IMR-90 (cell line): ENCODE measurements at regions not wholly inside any gene's neighbourhood (a gene's known extent, or its start where the extent isn't known, plus 50 kb on each side); places are given as distances from the start of the nearest gene placed in this dataset.

ENCODE experiments used
- ATAC-seq: fragments of 200-7000 bp; cut with Tn5 transposase; 2 replicates; pipeline ENCODE4 v1.9.1; 2020; ENCODE audit warnings: low read depth, mild to moderate bottlenecking, moderate library complexity
- BruUV-seq: library from RNA; stranded (reverse); fragments of 400-500 nt; replicated peaks from 2 replicates; lab custom pipeline; 2021; lab: Mats Ljungman, UMichigan
- CTCF ChIA-PET: fragments of 300-600 bp; formaldehyde crosslinking; extraction: SDS; loops from one replicate; lab custom pipeline; 2021; ENCODE audit warnings: antibody characterized with exemption; lab: Yijun Ruan, JAX
- POLR2A ChIA-PET: fragments of 300-600 bp; sonication (Branson Sonifier 250); formaldehyde crosslinking; loops from one replicate; lab custom pipeline; 2022; ENCODE audit warnings: antibody characterized with exemption; ENCODE audit not compliant: unreplicated experiment; lab: Charles Lee
- DNase-seq: peaks from one replicate; pipeline ENCODE4 v3.0.0; 2013
- H2AFZ ChIP-seq: replicated peaks from 2 replicates; pipeline ENCODE3; 2013; ENCODE audit warnings: low read length, mild to moderate bottlenecking; ENCODE audit not compliant: poor library complexity
- H2AK5ac ChIP-seq: 2 replicates; pipeline ENCODE4 v1.6.1; 2013; ENCODE audit warnings: low read depth, low read length, inconsistent platforms
- H2AK9ac ChIP-seq: replicated peaks from 2 replicates; pipeline ENCODE3; 2013; ENCODE audit warnings: mild to moderate bottlenecking, low read depth, low read length, moderate library complexity; ENCODE audit not compliant: poor library complexity
- H2BK120ac ChIP-seq: 2 replicates; pipeline ENCODE4 v1.6.1; 2013; ENCODE audit warnings: low read depth, low read length, inconsistent platforms
- H2BK15ac ChIP-seq: 3 replicates; pipeline ENCODE4 v1.6.1; 2013; ENCODE audit warnings: low read depth, low read length, inconsistent platforms
- H2BK20ac ChIP-seq: 2 replicates; pipeline ENCODE4 v1.6.1; 2013; ENCODE audit warnings: low read depth, mild to moderate bottlenecking, inconsistent platforms, low read length, moderate library complexity
- H2BK5ac ChIP-seq: 2 replicates; pipeline ENCODE4 v1.6.1; 2013; ENCODE audit warnings: mild to moderate bottlenecking, low read depth, low read length, inconsistent platforms; ENCODE audit not compliant: poor library complexity, severe bottlenecking
- H3K14ac ChIP-seq: replicated peaks from 2 replicates; pipeline ENCODE4 v1.6.1; 2013; ENCODE audit warnings: low read depth, low read length, inconsistent platforms
- H3K18ac ChIP-seq: 2 replicates; pipeline ENCODE4 v1.6.1; 2013; ENCODE audit warnings: low read depth, low read length, control low read depth
- H3K23ac ChIP-seq: 2 replicates; pipeline ENCODE4 v1.6.1; 2013; ENCODE audit warnings: low read depth, low read length, inconsistent platforms
- H3K27ac ChIP-seq: 2 replicates; pipeline ENCODE4 v1.5.1; 2013; ENCODE audit warnings: mild to moderate bottlenecking, control low read depth, low read length; ENCODE audit not compliant: insufficient read depth
- H3K27me3 ChIP-seq: 2 replicates; pipeline ENCODE4 v1.6.1; 2013; ENCODE audit warnings: low read length; ENCODE audit not compliant: control insufficient read depth, insufficient read depth
- H3K36me3 ChIP-seq: 2 replicates; pipeline ENCODE4 v1.6.1; 2013; ENCODE audit warnings: low read length, mixed read lengths; ENCODE audit not compliant: control insufficient read depth, insufficient read depth
- H3K4ac ChIP-seq: 2 replicates; pipeline ENCODE4 v1.6.1; 2013; ENCODE audit warnings: low read depth, low read length, inconsistent platforms
- H3K4me1 ChIP-seq: 2 replicates; pipeline ENCODE4 v1.6.1; 2013; ENCODE audit warnings: low read length, mixed read lengths; ENCODE audit not compliant: control insufficient read depth, insufficient read depth
- H3K4me2 ChIP-seq: 2 replicates; pipeline ENCODE4 v1.6.1; 2013; ENCODE audit warnings: low read depth, mild to moderate bottlenecking, control low read depth, low read length, moderate library complexity
- H3K4me3 ChIP-seq: 2 replicates; pipeline ENCODE4 v1.5.1; 2013; ENCODE audit warnings: low read depth, mild to moderate bottlenecking, control low read depth, low read length, moderate library complexity; ENCODE audit not compliant: insufficient read depth
- H3K56ac ChIP-seq: 2 replicates; pipeline ENCODE4 v1.6.1; 2013; ENCODE audit warnings: low read length, inconsistent platforms; ENCODE audit not compliant: insufficient read depth; ENCODE audit errors: extremely low read depth
- H3K79me1 ChIP-seq, 2 experiments: 2 replicates each; pipeline ENCODE4 v1.6.1; 2013; ENCODE audit warnings: low read length in 2 of 2, inconsistent platforms in 1 of 2, low read depth in 1 of 2
- H3K9ac ChIP-seq: 2 replicates; pipeline ENCODE4 v1.6.1; 2013; ENCODE audit warnings: low read depth, low read length, control low read depth
- H3K9me1 ChIP-seq: 2 replicates; pipeline ENCODE4 v1.6.1; 2013; ENCODE audit warnings: low read length, inconsistent platforms; ENCODE audit not compliant: insufficient read depth
- H3K9me3 ChIP-seq: 2 replicates; pipeline ENCODE4 v1.6.1; 2013; ENCODE audit warnings: low read length; ENCODE audit not compliant: control insufficient read depth, insufficient read depth
- H4K20me1 ChIP-seq: 2 replicates; pipeline ENCODE4 v1.6.1; 2013; ENCODE audit warnings: low read length, inconsistent platforms; ENCODE audit not compliant: insufficient read depth
- H4K5ac ChIP-seq: 2 replicates; pipeline ENCODE4 v1.6.1; 2013; ENCODE audit warnings: mild to moderate bottlenecking, low read depth, low read length, control low read depth
- H4K8ac ChIP-seq, 2 experiments: 2 replicates each; pipeline ENCODE4 v1.6.1; 2013; ENCODE audit warnings: low read depth in 2 of 2, low read length in 2 of 2, control low read depth in 1 of 2, inconsistent platforms in 1 of 2
- H4K91ac ChIP-seq: 2 replicates; pipeline ENCODE4 v1.6.1; 2013; ENCODE audit warnings: low read depth, low read length, inconsistent platforms; ENCODE audit not compliant: insufficient read depth
- BHLHE40 ChIP-seq: fragments of 150-350 bp; IDR thresholded peaks from 2 replicates; pipeline ENCODE4 v1.6.1; 2016; ENCODE audit warnings: mild to moderate bottlenecking, low read depth, low read length
- CHD1 ChIP-seq: IDR thresholded peaks from 2 replicates; pipeline ENCODE4 v1.6.1; 2012; ENCODE audit warnings: low read depth, low read length, improper control_type of control experiment
- CTCF ChIP-seq: conservative IDR thresholded peaks from 2 replicates; pipeline ENCODE4 v1.5.1; 2012; ENCODE audit warnings: mild to moderate bottlenecking, low read depth, low read length, improper control_type of control experiment
- FOS ChIP-seq: fragments of 150-350 bp; IDR thresholded peaks from 2 replicates; pipeline ENCODE4 v1.6.1; 2016; ENCODE audit warnings: low read depth, low read length
- MAFK ChIP-seq: IDR thresholded peaks from 2 replicates; pipeline ENCODE4 v1.6.1; 2012; ENCODE audit warnings: low read depth, low read length, improper control_type of control experiment
- MAZ ChIP-seq: IDR thresholded peaks from 2 replicates; pipeline ENCODE4 v1.6.1; 2012; ENCODE audit warnings: low read depth, mild to moderate bottlenecking, low read length, improper control_type of control experiment, moderate library complexity, borderline replicate concordance
- MXI1 ChIP-seq: IDR thresholded peaks from 2 replicates; pipeline ENCODE4 v1.6.1; 2012; ENCODE audit warnings: low read depth, mild to moderate bottlenecking, low read length, moderate library complexity, borderline replicate concordance
- POLR2A ChIP-seq: IDR thresholded peaks from 2 replicates; pipeline ENCODE4 v1.6.1; 2012; ENCODE audit warnings: mild to moderate bottlenecking, low read depth, low read length
- RAD21 ChIP-seq: IDR thresholded peaks from 2 replicates; pipeline ENCODE4 v1.6.1; 2012; ENCODE audit warnings: low read length, improper control_type of control experiment
- RCOR1 ChIP-seq: IDR thresholded peaks from 2 replicates; pipeline ENCODE4 v1.6.1; 2012; ENCODE audit warnings: mild to moderate bottlenecking, low read length, improper control_type of control experiment; ENCODE audit not compliant: insufficient replicate concordance
- SMC3 ChIP-seq: fragments of 150-350 bp; IDR thresholded peaks from 2 replicates; pipeline ENCODE4 v1.6.1; 2016; ENCODE audit warnings: low read depth, mild to moderate bottlenecking, antibody characterized with exemption, low read length, moderate library complexity
- USF2 ChIP-seq: fragments of 150-350 bp; IDR thresholded peaks from 2 replicates; pipeline ENCODE4 v1.6.1; 2017; ENCODE audit warnings: mild to moderate bottlenecking, antibody characterized with exemption, low read length, low read depth
- WGBS, 2 experiments: methylation state at CpG; one replicate each; pipeline versions ENCODE4 v1.1.5 to v1.1.7; 2013; ENCODE audit warnings: missing lambda C conversion rate in 2 of 2; ENCODE audit not compliant: insufficient read length in 1 of 2; ENCODE audit errors: extremely low coverage in 2 of 2; 5-methylcytosine and 5-hydroxymethylcytosine counted together
- dilution Hi-C: fragments of 300-500 bp; cut with HindIII; formaldehyde crosslinking; loops from one replicate; pipeline ENCODE4 v1.14.3; 2018; ENCODE audit warnings: low sequenced_read_pairs; ENCODE audit not compliant: unreplicated experiment
- in situ Hi-C: fragments of 300-500 bp; cut with MboI; formaldehyde crosslinking; loops from 3 replicates; pipeline ENCODE4 v1.14.3; 2019; ENCODE audit warnings: low sequenced_read_pairs, inconsistent platforms, mixed read lengths
- intact Hi-C: fragments of 100-400 bp; cut with micrococcal nuclease; formaldehyde crosslinking; loops from 2 replicates; pipeline ENCODE4 v1.10.0; 2022

- Histone ChIP-seq H3K18ac (no peak overlapping the region), H2AK5ac (no peak overlapping the region), H2BK15ac (no peak overlapping the region), H3K36me3 (no peaks in the 10 kb centered on the region), H3K14ac (no peak overlapping the region), H4K8ac (no peak overlapping the region), H2BK5ac (no peak overlapping the region), H2BK120ac (no peak overlapping the region), H2AFZ (no peak overlapping the region), H3K4ac (no peak overlapping the region), H4K20me1 (no peaks in the 10 kb centered on the region), H3K4me3 (no peak overlapping the region), H3K4me1 (no peaks in the 10 kb centered on the region), H4K5ac (no peak overlapping the region), H3K9ac (no peak overlapping the region), H3K9me3 (no peaks in the 10 kb centered on the region), H4K91ac (no peak overlapping the region), H2AK9ac (no peak overlapping the region), H3K56ac (no peak overlapping the region), H2BK20ac (no peak overlapping the region), H3K23ac (no peak overlapping the region), H3K79me1 (no peaks in the 10 kb centered on the region), H3K27me3 (no peaks in the 10 kb centered on the region), H3K27ac (no peak overlapping the region), H3K9me1 (no peaks in the 10 kb centered on the region), H3K4me2 (no peak overlapping the region)
- dilution Hi-C loops: no loop called here
- in situ Hi-C loops: no loop called here
- POLR2A ChIA-PET: no interaction called here
- DNase-seq (no peak), ATAC-seq (no peak)
- intact Hi-C loops: no loop called here
- TF ChIP-seq RAD21 (no peak), USF2 (no peak), SMC3 (no peak), CHD1 (no peak), MAZ (no peak), RCOR1 (no peak), MXI1 (no peak), BHLHE40 (no peak), MAFK (no peak), POLR2A (no peak), FOS (no peak), CTCF (no peak)
- 0% methylated on average over 1 of the region's 4 CpGs; no CpG with 5 or more reads in 1 of the 2 experiments for WGBS, 2 experiments
- BruUV-seq: no TSS peak
- CTCF ChIA-PET: no interaction called here
Measured at GRCh38 chrX:138964501-138964900, 253.0 kb upstream of the FGF13 start.
